Fibroblast of lung (primary cell): ENCODE measurements at regions not wholly inside any gene's neighbourhood (a gene's known extent, or its start where the extent isn't known, plus 50 kb on each side); places are given as distances from the start of the nearest gene placed in this dataset.

Source experiments
- DNase-seq, 2 donors: peaks; one replicate each; pipeline versions ENCODE4 v3.0.0 to v3.0.0-alpha.2; 2010; ENCODE audit warnings: low read depth in 2 of 2
- H2AFZ ChIP-seq: 2 replicates; pipeline ENCODE4 v1.5.1; 2012; ENCODE audit warnings: low read length, control low read depth, inconsistent platforms
- H3K27ac ChIP-seq: 2 replicates; pipeline ENCODE4 v1.5.1; 2011; ENCODE audit warnings: low read length, control low read depth; ENCODE audit not compliant: insufficient read depth
- H3K27me3 ChIP-seq: 2 replicates; pipeline ENCODE4 v1.5.1; 2011; ENCODE audit warnings: mild to moderate bottlenecking, low read length; ENCODE audit not compliant: control insufficient read depth, insufficient read depth
- H3K36me3 ChIP-seq: 2 replicates; pipeline ENCODE4 v1.5.1; 2011; ENCODE audit warnings: low read length; ENCODE audit not compliant: control insufficient read depth, insufficient read depth
- H3K4me1 ChIP-seq: 2 replicates; pipeline ENCODE4 v1.5.1; 2011; ENCODE audit warnings: low read length; ENCODE audit not compliant: control insufficient read depth, insufficient read depth; ENCODE audit errors: extremely low read depth
- H3K4me2 ChIP-seq: 2 replicates; pipeline ENCODE4 v1.5.1; 2011; ENCODE audit warnings: low read length, control low read depth; ENCODE audit not compliant: insufficient read depth; ENCODE audit errors: extremely low read depth
- H3K4me3 ChIP-seq, 4 experiments: fragments of 200-600 bp in 1 of 4; sonication (generic) in 1 of 4; replicated peaks in 1 of 4; 2 replicates each; pipeline ENCODE4 v1.5.1; 2011 to 2016; ENCODE audit warnings: low read length in 4 of 4, low read depth in 3 of 4, mild to moderate bottlenecking in 3 of 4, control low read depth in 2 of 4, inconsistent platforms in 1 of 4, mixed read lengths in 1 of 4; ENCODE audit not compliant: insufficient read depth in 1 of 4; ENCODE audit errors: control extremely low read depth in 1 of 4
- H3K79me2 ChIP-seq: 2 replicates; pipeline ENCODE4 v1.5.1; 2012; ENCODE audit warnings: mild to moderate bottlenecking, low read length, inconsistent platforms; ENCODE audit not compliant: control insufficient read depth, insufficient read depth
- H3K9ac ChIP-seq: 2 replicates; pipeline ENCODE4 v1.5.1; 2011; ENCODE audit warnings: mild to moderate bottlenecking, low read length, control low read depth; ENCODE audit not compliant: insufficient read depth
- H3K9me3 ChIP-seq: 2 replicates; pipeline ENCODE4 v1.5.1; 2012; ENCODE audit warnings: low read depth, low read length; ENCODE audit not compliant: control insufficient read depth, insufficient read depth
- H4K20me1 ChIP-seq: 2 replicates; pipeline ENCODE4 v1.5.1; 2011; ENCODE audit warnings: low read length; ENCODE audit not compliant: control insufficient read depth, insufficient read depth; ENCODE audit errors: extremely low read depth
- EZH2 ChIP-seq: IDR thresholded peaks from 2 replicates; pipeline ENCODE4 v1.5.1; 2012; ENCODE audit warnings: low read length, control low read depth, mild to moderate bottlenecking; ENCODE audit errors: missing control alignments
- TF ChIP-seq, protein P1 (sequence below), 2 donors: IDR thresholded peaks in 1 of 2; conservative IDR thresholded peaks in 1 of 2; 1 replicate in 1 of 2; 2 replicates in 1 of 2; pipeline ENCODE4 v1.5.1; 2011 to 2012; ENCODE audit warnings: low read length in 2 of 2, control low read depth in 1 of 2, inconsistent platforms in 1 of 2, low read depth in 1 of 2, mild to moderate bottlenecking in 1 of 2

GRCh38 chr18:79581911-79582310 is 97.7 kb upstream of the CTDP1 start:
- Histone ChIP-seq H3K4me1 (no peaks in the 10 kb centered on the region), H3K79me2 (no peaks in the 10 kb centered on the region), H3K9ac (no peak overlapping the region), H4K20me1 (no peaks in the 10 kb centered on the region), H3K9me3 (peaks cover 10% of the 10 kb centered on the region), H3K27me3 (no peaks in the 10 kb centered on the region), H3K27ac (no peak overlapping the region), H3K4me3 (no peak overlapping the region), H2AFZ (no peak overlapping the region), H3K36me3 (no peaks in the 10 kb centered on the region), H3K4me2 (no peak overlapping the region)
- DNase-seq, result no peak
- TF ChIP-seq, protein P1, sequence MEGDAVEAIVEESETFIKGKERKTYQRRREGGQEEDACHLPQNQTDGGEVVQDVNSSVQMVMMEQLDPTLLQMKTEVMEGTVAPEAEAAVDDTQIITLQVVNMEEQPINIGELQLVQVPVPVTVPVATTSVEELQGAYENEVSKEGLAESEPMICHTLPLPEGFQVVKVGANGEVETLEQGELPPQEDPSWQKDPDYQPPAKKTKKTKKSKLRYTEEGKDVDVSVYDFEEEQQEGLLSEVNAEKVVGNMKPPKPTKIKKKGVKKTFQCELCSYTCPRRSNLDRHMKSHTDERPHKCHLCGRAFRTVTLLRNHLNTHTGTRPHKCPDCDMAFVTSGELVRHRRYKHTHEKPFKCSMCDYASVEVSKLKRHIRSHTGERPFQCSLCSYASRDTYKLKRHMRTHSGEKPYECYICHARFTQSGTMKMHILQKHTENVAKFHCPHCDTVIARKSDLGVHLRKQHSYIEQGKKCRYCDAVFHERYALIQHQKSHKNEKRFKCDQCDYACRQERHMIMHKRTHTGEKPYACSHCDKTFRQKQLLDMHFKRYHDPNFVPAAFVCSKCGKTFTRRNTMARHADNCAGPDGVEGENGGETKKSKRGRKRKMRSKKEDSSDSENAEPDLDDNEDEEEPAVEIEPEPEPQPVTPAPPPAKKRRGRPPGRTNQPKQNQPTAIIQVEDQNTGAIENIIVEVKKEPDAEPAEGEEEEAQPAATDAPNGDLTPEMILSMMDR (conservative IDR thresholded peaks at IDR 0.05 in 1 of 2, IDR thresholded peaks at IDR 0.05 in 1 of 2; ENCODE audit: low read depth in 1 of 2, low read length in 2 of 2), result no peak
- no peak for TF ChIP-seq EZH2

DNA sequence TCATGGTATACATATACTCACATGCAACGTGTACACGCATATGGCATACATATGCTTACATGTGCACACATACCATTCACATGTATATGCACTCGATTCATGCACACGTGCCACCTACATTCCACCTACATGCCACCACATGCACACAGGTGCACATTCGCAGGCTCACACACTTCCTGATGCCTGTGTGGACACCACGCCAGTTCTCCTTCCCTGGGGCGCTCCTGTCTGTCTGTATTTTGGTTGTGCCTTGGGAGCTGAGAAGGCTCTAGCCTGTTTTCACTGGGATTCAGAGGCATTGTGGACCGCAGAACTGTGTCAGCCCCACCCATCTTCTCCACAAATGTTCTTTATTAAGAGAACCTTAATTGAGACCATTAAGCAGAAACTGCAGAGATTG is 96.6 kb upstream of the CTDP1 start:
- Histone ChIP-seq H3K4me1 (no peaks in the 10 kb centered on the region), H3K9me3 (peaks cover 10% of the 10 kb centered on the region), H4K20me1 (no peaks in the 10 kb centered on the region), H3K79me2 (no peaks in the 10 kb centered on the region), H3K27ac (no peak overlapping the region), H3K4me2 (no peak overlapping the region), H3K4me3 (no peak overlapping the region), H3K27me3 (no peaks in the 10 kb centered on the region), H3K9ac (no peak overlapping the region), H2AFZ (no peak overlapping the region), H3K36me3 (no peaks in the 10 kb centered on the region)
- DNase-seq, result no peak
- TF ChIP-seq, protein P1 (conservative IDR thresholded peaks at IDR 0.05 in 1 of 2, IDR thresholded peaks at IDR 0.05 in 1 of 2; ENCODE audit: low read depth in 1 of 2, low read length in 2 of 2), result no peak

DNA sequence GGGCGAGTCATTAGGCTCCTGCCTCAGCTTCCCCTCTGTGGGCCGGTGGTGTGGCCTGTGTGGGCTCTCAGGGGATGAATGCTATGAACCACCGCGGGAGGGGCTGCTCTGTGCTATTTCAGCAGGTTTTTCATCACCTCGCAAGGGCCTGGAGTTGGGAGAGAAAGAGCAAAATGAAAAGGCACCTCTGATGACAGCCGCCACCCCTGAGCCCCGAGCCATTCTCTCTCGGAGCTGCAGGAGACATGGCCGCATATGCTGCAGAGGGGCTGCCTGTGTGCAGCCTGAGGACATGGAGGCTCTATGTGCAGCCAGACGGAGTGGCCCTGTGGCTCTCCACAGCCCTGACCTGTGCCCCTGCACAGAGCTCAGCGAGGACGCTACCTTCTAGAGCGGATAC is 96.2 kb upstream of the CTDP1 start:
- Histone ChIP-seq H3K27ac (no peak overlapping the region), H3K4me1 (no peaks in the 10 kb centered on the region), H3K9me3 (peaks cover 10% of the 10 kb centered on the region), H3K4me2 (no peak overlapping the region), H3K4me3 (no peak overlapping the region), H2AFZ (no peak overlapping the region), H3K36me3 (no peaks in the 10 kb centered on the region), H4K20me1 (no peaks in the 10 kb centered on the region), H3K27me3 (no peaks in the 10 kb centered on the region), H3K9ac (no peak overlapping the region), H3K79me2 (no peaks in the 10 kb centered on the region)
- TF ChIP-seq, protein P1 (conservative IDR thresholded peaks at IDR 0.05 in 1 of 2, IDR thresholded peaks at IDR 0.05 in 1 of 2; ENCODE audit: low read depth in 1 of 2, low read length in 2 of 2), result no peak
- TF ChIP-seq EZH2, result no peak
- no peak for DNase-seq
